HEK293T (cell line): ENCODE measurements at regions not wholly inside any gene's neighbourhood (a gene's known extent, or its start where the extent isn't known, plus 50 kb on each side); places are given as distances from the start of the nearest gene placed in this dataset.

Source experiments
- CTCF ChIA-PET: fragments of 350-600 bp; formaldehyde crosslinking; extraction: SDS; loops from one replicate; lab custom pipeline; 2021; ENCODE audit warnings: antibody characterized with exemption, inconsistent platforms; lab: Yijun Ruan, JAX
- POLR2A ChIA-PET: fragments of 350-600 bp; formaldehyde crosslinking; extraction: SDS; loops from one replicate; lab custom pipeline; 2020; ENCODE audit warnings: antibody characterized with exemption, inconsistent platforms; lab: Yijun Ruan, JAX
- DNase-seq: peaks from one replicate; pipeline ENCODE4 v3.0.0; 2012; ENCODE audit warnings: mixed read lengths; ENCODE audit errors: extremely low spot score
- ARNT ChIP-seq: fragments of 450-650 bp; IDR thresholded peaks from 2 replicates; pipeline ENCODE4 v1.6.1; 2017; ENCODE audit warnings: mild to moderate bottlenecking
- BHLHE40 ChIP-seq: fragments of 450-650 bp; IDR thresholded peaks from 2 replicates; pipeline ENCODE4 v1.6.1; 2016; ENCODE audit warnings: mild to moderate bottlenecking, moderate library complexity, borderline replicate concordance
- CTBP1 ChIP-seq: fragments of 450-650 bp; IDR thresholded peaks from 2 replicates; pipeline ENCODE4 v1.6.1; 2016; ENCODE audit warnings: borderline replicate concordance
- ELF4 ChIP-seq: fragments of 450-650 bp; IDR thresholded peaks from 2 replicates; pipeline ENCODE4 v1.6.1; 2017; ENCODE audit warnings: antibody characterized with exemption
- FOXA1 ChIP-seq: fragments of 450-650 bp; IDR thresholded peaks from 2 replicates; pipeline ENCODE4 v1.6.1; 2016; ENCODE audit warnings: mild to moderate bottlenecking
- FOXK2 ChIP-seq: fragments of 450-650 bp; IDR thresholded peaks from 2 replicates; pipeline ENCODE4 v1.6.1; 2016; ENCODE audit warnings: mild to moderate bottlenecking
- FOXM1 ChIP-seq: fragments of 450-650 bp; IDR thresholded peaks from 2 replicates; pipeline ENCODE4 v1.6.1; 2017; ENCODE audit warnings: mild to moderate bottlenecking, borderline replicate concordance
- HDGF ChIP-seq: fragments of 450-650 bp; IDR thresholded peaks from 2 replicates; pipeline ENCODE4 v1.6.1; 2017; ENCODE audit warnings: antibody characterized with exemption, borderline replicate concordance
- L3MBTL2 ChIP-seq: fragments of 450-650 bp; conservative IDR thresholded peaks from 2 replicates; pipeline ENCODE4 v1.6.1; 2016; ENCODE audit warnings: mild to moderate bottlenecking
- LEF1 ChIP-seq: fragments of 450-650 bp; IDR thresholded peaks from 2 replicates; pipeline ENCODE4 v1.6.1; 2017; ENCODE audit warnings: mild to moderate bottlenecking, borderline replicate concordance
- NFRKB ChIP-seq: fragments of 450-650 bp; IDR thresholded peaks from 2 replicates; pipeline ENCODE4 v1.6.1; 2016; ENCODE audit warnings: mild to moderate bottlenecking, moderate library complexity
- SP1 ChIP-seq: fragments of 450-650 bp; IDR thresholded peaks from 2 replicates; pipeline ENCODE4 v1.6.1; 2017
- SUZ12 ChIP-seq: fragments of 450-650 bp; IDR thresholded peaks from 2 replicates; pipeline ENCODE4 v1.6.1; 2016; ENCODE audit warnings: mild to moderate bottlenecking
- TARDBP ChIP-seq: fragments of 450-650 bp; IDR thresholded peaks from 2 replicates; pipeline ENCODE4 v1.6.1; 2016
- ZNF384 ChIP-seq: fragments of 450-650 bp; IDR thresholded peaks from 2 replicates; pipeline ENCODE4 v1.6.1; 2016
- TF ChIP-seq, protein P1 (sequence below): fragments of 450-650 bp; IDR thresholded peaks from 2 replicates; pipeline ENCODE4 v1.6.1; 2016

GRCh38 chrX:122567911-122568310, 616.2 kb upstream of the GRIA3 start:
- ChIA-PET CTCF (no interaction called here), POLR2A (no interaction called here)
- no peak for DNase-seq
- TF ChIP-seq FOXK2, result no peak
- no peak for TF ChIP-seq SUZ12

DNA sequence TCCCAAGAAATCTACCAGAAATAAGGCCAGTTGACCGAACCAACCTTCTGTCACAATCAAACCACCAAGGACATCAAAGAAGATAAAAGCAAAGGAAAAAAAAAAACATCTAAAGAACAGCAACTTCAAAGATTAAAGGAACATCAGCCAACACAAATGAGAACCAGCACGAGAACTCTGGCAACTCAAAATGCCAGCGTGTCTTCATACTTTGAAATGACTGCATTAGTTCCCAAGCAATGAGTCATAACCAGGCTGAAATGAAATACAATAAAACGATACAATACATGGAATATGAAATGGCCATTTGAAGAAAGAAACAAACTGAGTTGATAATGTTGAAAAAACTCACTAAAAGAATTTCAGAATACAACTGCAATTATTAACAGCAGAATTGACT, 611.6 kb upstream of the GRIA3 start:
- CTCF ChIA-PET, result no interaction called here
- no peak for DNase-seq
- POLR2A ChIA-PET, result no interaction called here

DNA sequence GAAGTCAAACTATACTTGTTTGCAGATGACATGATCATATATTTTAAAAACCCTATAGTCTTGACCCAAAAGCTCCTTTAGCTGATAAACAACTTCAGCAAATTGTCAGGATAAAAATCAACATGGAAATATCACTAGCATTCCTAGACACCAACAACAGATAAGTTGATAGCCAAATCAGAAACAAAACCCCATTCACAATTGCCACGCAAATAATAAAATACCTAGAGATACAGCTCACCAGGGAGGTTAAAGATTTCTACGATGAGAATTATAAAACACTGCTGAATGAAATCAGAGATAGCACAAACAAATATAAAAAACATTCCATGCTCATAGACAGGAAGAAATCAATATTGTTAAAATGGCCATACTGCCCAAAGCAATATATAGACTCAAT, 605.0 kb upstream of the GRIA3 start:
- ChIA-PET POLR2A (no interaction called here), CTCF (no interaction called here)
- no peak for DNase-seq
- TF ChIP-seq ARNT (no peak), TARDBP (no peak), ELF4 (no peak), NFRKB (no peak), SUZ12 (no peak), SP1 (no peak), FOXA1 (no peak), CTBP1 (no peak), LEF1 (no peak), FOXK2 (no peak), ZNF384 (no peak), HDGF (no peak), FOXM1 (no peak)
- TF ChIP-seq, protein P1, sequence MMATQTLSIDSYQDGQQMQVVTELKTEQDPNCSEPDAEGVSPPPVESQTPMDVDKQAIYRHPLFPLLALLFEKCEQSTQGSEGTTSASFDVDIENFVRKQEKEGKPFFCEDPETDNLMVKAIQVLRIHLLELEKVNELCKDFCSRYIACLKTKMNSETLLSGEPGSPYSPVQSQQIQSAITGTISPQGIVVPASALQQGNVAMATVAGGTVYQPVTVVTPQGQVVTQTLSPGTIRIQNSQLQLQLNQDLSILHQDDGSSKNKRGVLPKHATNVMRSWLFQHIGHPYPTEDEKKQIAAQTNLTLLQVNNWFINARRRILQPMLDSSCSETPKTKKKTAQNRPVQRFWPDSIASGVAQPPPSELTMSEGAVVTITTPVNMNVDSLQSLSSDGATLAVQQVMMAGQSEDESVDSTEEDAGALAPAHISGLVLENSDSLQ, result no peak

More for the DNA sequence above, 611.6 kb upstream of the GRIA3 start:
- TF ChIP-seq TARDBP (no peak), LEF1 (no peak), BHLHE40 (no peak), SUZ12 (no peak), FOXM1 (no peak), FOXA1 (no peak), L3MBTL2 (no peak), NFRKB (no peak), SP1 (no peak), ELF4 (no peak)
- TF ChIP-seq, protein P1, result no peak

DNA sequence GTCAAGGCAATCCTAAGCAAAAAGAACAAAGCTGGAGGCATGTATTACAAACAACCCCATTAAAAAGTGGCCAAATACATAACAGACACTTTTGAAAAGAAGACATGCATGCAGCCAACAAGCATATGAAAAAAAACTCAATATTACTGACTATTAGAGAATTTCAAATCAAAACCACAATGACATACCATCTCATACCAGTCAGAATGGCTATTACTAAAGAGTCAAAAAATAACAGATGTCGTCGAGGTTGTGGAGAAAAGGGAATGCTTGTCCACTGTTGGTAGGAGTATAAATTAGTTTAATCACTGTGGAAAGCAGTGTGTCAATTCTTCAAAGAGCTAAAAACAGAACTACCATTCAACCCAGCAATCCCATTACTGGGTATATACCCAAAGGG, 604.6 kb upstream of the GRIA3 start:
- TF ChIP-seq FOXA1 (no peak), ELF4 (no peak), BHLHE40 (no peak), FOXM1 (no peak), SP1 (no peak), HDGF (no peak), FOXK2 (no peak), L3MBTL2 (no peak), TARDBP (no peak)
- TF ChIP-seq, protein P1, result no peak
- no peak for DNase-seq
- ChIA-PET POLR2A (no interaction called here), CTCF (no interaction called here)

DNA sequence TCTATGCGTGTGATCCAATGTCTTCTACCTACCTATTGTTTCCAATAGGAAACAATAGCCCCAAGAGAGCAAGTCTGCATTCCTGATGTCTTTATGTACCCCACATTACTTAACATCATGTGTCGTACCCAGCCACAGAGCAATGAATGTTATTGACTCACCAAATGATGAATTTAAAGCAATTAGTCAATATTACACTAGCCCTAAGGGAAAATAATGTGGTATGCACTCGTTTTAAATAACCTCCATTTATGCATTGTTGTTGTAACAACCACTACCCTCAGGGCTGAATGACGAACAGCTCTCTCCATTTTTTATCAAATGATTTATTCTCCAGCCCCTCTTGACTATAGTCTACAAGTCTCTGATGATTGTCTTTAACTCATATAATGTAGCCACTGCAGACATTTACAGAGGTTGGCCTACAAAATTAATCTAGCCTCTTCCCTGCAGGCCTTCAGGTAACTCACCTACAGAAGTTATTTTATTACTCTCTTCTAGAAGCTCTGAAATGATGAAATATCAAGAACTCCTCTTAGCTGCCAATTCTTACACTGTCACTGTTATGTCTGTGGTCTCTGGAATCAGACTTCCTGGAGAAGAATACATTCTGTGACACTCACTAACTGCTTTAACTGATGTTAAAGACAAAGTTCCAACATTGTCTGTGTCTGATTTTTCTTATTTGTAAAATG, 601.7 kb upstream of the GRIA3 start:
- POLR2A ChIA-PET, result no interaction called here
- CTCF ChIA-PET, result no interaction called here
- no peak for DNase-seq
- TF ChIP-seq NFRKB (no peak), HDGF (no peak), BHLHE40 (no peak), ARNT (no peak), TARDBP (no peak), L3MBTL2 (no peak), FOXK2 (no peak), CTBP1 (no peak), ZNF384 (no peak), ELF4 (no peak), FOXA1 (no peak), SP1 (no peak), FOXM1 (no peak), LEF1 (no peak), SUZ12 (no peak)
- TF ChIP-seq, protein P1, result no peak

GRCh38 chrX:122582975-122583305, 601.1 kb upstream of the GRIA3 start:
- POLR2A ChIA-PET, result no interaction called here
- CTCF ChIA-PET, result no interaction called here
- DNase-seq, result no peak
- TF ChIP-seq BHLHE40, result no peak
- no peak for TF ChIP-seq ELF4
- TF ChIP-seq HDGF, result no peak
- no peak for TF ChIP-seq CTBP1
- no peak for TF ChIP-seq SUZ12
- TF ChIP-seq L3MBTL2, result no peak
- TF ChIP-seq, protein P1, result no peak
- no peak for TF ChIP-seq ZNF384
- no peak for TF ChIP-seq LEF1
- TF ChIP-seq FOXA1, result no peak
- no peak for TF ChIP-seq FOXM1
- no peak for TF ChIP-seq FOXK2
- no peak for TF ChIP-seq NFRKB
- no peak for TF ChIP-seq ARNT
- TF ChIP-seq TARDBP, result no peak
- TF ChIP-seq SP1, result no peak
